GM23338 (cell line): ENCODE measurements at regions not wholly inside any gene's neighbourhood (a gene's known extent, or its start where the extent isn't known, plus 50 kb on each side); places are given as distances from the start of the nearest gene placed in this dataset.

Experiments
- CTCF ChIP-seq, 2 experiments: fragments of 200-600 bp in 1 of 2; sonication (generic) in 1 of 2; conservative IDR thresholded peaks; 2 replicates each; pipeline versions ENCODE4 v1.5.1 to v1.6.1; 2016 to 2017; ENCODE audit warnings: antibody characterized with exemption in 2 of 2, low read depth in 2 of 2, mild to moderate bottlenecking in 2 of 2, moderate library complexity in 1 of 2
- EZH2 ChIP-seq: fragments of 200-600 bp; sonication (generic); IDR thresholded peaks from one replicate; pipeline ENCODE4 v1.8.0; 2017; ENCODE audit warnings: antibody characterized with exemption, mild to moderate bottlenecking, low read depth; ENCODE audit not compliant: unreplicated experiment
- EZH2phosphoT487 ChIP-seq: fragments of 200-600 bp; sonication (generic); IDR thresholded peaks from one replicate; pipeline ENCODE4 v1.8.1; 2018; ENCODE audit warnings: antibody characterized with exemption; ENCODE audit not compliant: unreplicated experiment
- NANOG ChIP-seq: IDR thresholded peaks from 2 replicates; pipeline ENCODE4 v1.6.1; 2016; ENCODE audit warnings: antibody characterized with exemption, borderline replicate concordance
- POLR2AphosphoS5 ChIP-seq: IDR thresholded peaks from 2 replicates; pipeline ENCODE4 v1.6.1; 2016; ENCODE audit warnings: antibody characterized with exemption, low read depth
- STAT1 ChIP-seq: IDR thresholded peaks from one replicate; pipeline ENCODE4 v1.6.1; 2016; ENCODE audit warnings: antibody characterized with exemption; ENCODE audit not compliant: unreplicated experiment

- no peak for TF ChIP-seq CTCF (conservative IDR thresholded peaks at IDR 0.05; ENCODE audit: low read depth in 2 of 2)
- TF ChIP-seq EZH2, result no peak
- no peak for TF ChIP-seq EZH2phosphoT487
- TF ChIP-seq POLR2AphosphoS5, result no peak
- TF ChIP-seq STAT1, result no peak
- no peak for TF ChIP-seq NANOG
Measured at GRCh38 chr1:191839891-191840290, 318.4 kb upstream of the RGS18 start.
